ENCODE measurements at regions not wholly inside any gene's neighbourhood (a gene's known extent, or its start where the extent isn't known, plus 50 kb on each side); places are given as distances from the start of the nearest gene placed in this dataset.

DNA sequence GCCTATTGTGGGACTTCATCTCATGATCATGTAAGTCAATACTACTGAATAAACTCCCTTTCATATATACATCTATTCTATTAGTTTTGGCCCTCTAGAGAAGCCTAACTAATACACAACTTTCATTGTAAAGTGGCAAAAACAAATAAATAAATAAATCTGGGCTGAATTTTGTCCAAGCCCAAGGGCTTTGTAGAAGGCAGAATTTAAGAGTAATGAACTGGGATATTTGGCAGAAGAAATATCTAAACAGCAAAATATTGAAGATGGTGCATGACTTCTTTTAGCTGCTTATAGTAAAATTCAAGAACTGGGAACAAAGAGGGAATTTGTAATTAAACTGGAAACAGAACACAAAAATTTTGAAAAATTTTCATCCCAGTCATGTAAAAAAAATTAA, 246.7 kb upstream of the GULP1 start:
- intact Hi-C loops (cut with DNase I; ENCODE audit: low total_unique reads) = no loop called here
- ATAC-seq (no peak), DNase-seq (no peak)
- Histone ChIP-seq H3K4me3 (no peak overlapping the region), H3K36me3 (no peaks in the 10 kb centered on the region), H3K27me3 (no peaks in the 10 kb centered on the region), H3K4me1 (no peaks in the 10 kb centered on the region), H3K27ac (no peak overlapping the region), H3K9me3 (no peaks in the 10 kb centered on the region)
- in situ Hi-C loops (cut with MboI; ENCODE audit: low sequenced_read_pairs in 4 of 4) = no loop called here
- TF ChIP-seq, protein P1, sequence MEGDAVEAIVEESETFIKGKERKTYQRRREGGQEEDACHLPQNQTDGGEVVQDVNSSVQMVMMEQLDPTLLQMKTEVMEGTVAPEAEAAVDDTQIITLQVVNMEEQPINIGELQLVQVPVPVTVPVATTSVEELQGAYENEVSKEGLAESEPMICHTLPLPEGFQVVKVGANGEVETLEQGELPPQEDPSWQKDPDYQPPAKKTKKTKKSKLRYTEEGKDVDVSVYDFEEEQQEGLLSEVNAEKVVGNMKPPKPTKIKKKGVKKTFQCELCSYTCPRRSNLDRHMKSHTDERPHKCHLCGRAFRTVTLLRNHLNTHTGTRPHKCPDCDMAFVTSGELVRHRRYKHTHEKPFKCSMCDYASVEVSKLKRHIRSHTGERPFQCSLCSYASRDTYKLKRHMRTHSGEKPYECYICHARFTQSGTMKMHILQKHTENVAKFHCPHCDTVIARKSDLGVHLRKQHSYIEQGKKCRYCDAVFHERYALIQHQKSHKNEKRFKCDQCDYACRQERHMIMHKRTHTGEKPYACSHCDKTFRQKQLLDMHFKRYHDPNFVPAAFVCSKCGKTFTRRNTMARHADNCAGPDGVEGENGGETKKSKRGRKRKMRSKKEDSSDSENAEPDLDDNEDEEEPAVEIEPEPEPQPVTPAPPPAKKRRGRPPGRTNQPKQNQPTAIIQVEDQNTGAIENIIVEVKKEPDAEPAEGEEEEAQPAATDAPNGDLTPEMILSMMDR (IDR thresholded peaks at IDR 0.05 in 4 of 5, conservative IDR thresholded peaks at IDR 0.05 in 1 of 5) = no peak
- TF ChIP-seq POLR2A (IDR thresholded peaks at IDR 0.05) = no peak

DNA sequence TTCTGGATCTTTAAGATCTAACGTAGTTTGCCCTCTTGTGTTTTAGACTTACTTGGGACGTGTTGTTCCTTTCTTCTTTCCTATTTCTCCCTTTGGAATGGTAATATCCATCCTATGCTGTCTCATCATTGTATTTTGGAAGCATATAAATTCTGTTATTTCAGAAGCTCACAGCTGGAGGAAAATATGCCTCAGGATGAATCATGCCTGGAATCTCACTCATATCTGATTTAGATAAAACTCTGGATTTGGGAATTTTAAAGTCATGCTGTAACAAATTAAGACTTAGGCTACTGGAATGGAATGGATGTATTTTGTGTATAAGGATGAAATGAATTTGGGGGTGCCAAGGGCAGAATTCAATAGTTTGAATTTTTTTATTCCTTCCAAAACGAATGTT, 245.2 kb upstream of the GULP1 start:
- no peak overlapping the region for H3K27ac ChIP-seq
- H3K36me3 ChIP-seq = no peaks in the 10 kb centered on the region
- ATAC-seq (no peak), DNase-seq (no peak)
- no peaks in the 10 kb centered on the region for H3K4me1 ChIP-seq
- in situ Hi-C loops (cut with MboI; ENCODE audit: low sequenced_read_pairs in 4 of 4) = no loop called here
- H3K27me3 ChIP-seq = no peaks in the 10 kb centered on the region
- no peak for TF ChIP-seq POLR2A (IDR thresholded peaks at IDR 0.05)
- TF ChIP-seq, protein P1 (IDR thresholded peaks at IDR 0.05 in 4 of 5, conservative IDR thresholded peaks at IDR 0.05 in 1 of 5) = no peak
- no peak overlapping the region for H3K4me3 ChIP-seq
- H3K9me3 ChIP-seq = no peaks in the 10 kb centered on the region
- intact Hi-C loops (cut with DNase I; ENCODE audit: low total_unique reads) = no loop called here

DNA sequence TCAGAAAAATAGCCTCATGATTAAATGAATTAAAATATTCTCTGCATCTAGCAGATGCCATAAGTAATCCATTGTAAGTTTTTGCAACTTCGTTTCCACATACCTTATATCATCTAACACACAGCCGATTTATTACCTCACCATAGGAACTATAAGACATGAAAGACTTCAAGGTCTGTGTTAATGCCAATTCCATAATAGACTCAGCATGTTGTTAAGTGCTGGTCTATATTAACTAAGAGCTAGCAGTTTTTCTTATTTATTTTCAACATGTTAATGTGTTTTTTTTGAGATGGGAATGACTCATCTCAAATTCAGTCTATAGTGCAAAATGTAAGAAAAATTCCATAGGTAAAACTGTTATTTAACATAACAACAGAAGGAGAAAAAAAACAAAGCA, 243.9 kb upstream of the GULP1 start:
- H3K4me3 ChIP-seq = no peak overlapping the region
- H3K27ac ChIP-seq = no peak overlapping the region
- H3K36me3 ChIP-seq = no peaks in the 10 kb centered on the region
- no peaks in the 10 kb centered on the region for H3K4me1 ChIP-seq
- no peaks in the 10 kb centered on the region for H3K9me3 ChIP-seq
- no peak for TF ChIP-seq POLR2A (IDR thresholded peaks at IDR 0.05)
- TF ChIP-seq, protein P1 (IDR thresholded peaks at IDR 0.05 in 4 of 5, conservative IDR thresholded peaks at IDR 0.05 in 1 of 5) = no peak
- ATAC-seq (no peak), DNase-seq (no peak)
- in situ Hi-C loops (cut with MboI; ENCODE audit: low sequenced_read_pairs in 4 of 4) = no loop called here
- intact Hi-C loops (cut with DNase I; ENCODE audit: low total_unique reads) = no loop called here
- H3K27me3 ChIP-seq = no peaks in the 10 kb centered on the region

DNA sequence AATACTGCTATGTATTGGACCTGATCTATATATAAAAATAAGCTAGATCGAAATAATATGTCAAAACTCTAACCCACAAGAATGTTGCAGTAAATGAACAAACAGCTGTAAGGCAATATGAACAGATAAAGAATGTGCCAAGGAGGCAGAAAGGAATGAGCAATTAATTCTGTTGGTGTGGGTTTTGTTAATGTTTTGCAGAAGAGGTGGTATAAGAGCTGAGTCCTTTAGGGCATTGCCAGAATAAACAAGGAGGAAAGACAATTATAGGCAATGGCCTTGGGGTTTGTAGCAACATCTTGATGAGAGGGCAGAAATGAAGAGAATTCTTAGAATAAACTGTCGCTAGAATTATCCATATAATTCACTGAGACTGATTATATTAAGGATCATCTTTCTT, 240.9 kb upstream of the GULP1 start:
- H3K36me3 ChIP-seq = no peaks in the 10 kb centered on the region
- H3K4me3 ChIP-seq = no peak overlapping the region
- DNase-seq (no peak), ATAC-seq (no peak)
- H3K9me3 ChIP-seq = peaks cover 0 to 2% (median 0%) of the 10 kb centered on the region in 3 donors
- no peaks in the 10 kb centered on the region for H3K4me1 ChIP-seq
- TF ChIP-seq POLR2A (IDR thresholded peaks at IDR 0.05) = no peak
- TF ChIP-seq, protein P1 (IDR thresholded peaks at IDR 0.05 in 4 of 5, conservative IDR thresholded peaks at IDR 0.05 in 1 of 5) = no peak
- in situ Hi-C loops (cut with MboI; ENCODE audit: low sequenced_read_pairs in 4 of 4) = no loop called here
- H3K27ac ChIP-seq = no peak overlapping the region
- intact Hi-C loops (cut with DNase I; ENCODE audit: low total_unique reads) = no loop called here
- no peaks in the 10 kb centered on the region for H3K27me3 ChIP-seq

DNA sequence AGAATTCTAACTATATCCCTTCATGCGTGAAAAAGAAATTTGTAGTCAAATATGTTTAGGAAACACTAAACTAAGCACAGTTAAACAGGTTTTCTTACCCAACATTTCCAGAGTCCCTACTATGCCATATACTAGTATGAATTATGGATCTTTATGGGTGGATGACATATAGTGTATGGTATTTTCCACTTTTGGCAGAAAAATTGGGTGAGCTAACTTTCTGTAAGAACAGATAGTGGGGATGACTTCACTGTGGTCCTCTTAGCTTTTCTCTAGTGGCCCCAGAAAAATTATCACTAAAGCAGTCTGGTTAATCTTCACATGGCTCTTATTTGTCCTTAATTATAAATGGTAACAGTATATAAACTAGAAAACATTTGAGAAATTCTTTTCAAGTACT, 240.0 kb upstream of the GULP1 start:
- no peaks in the 10 kb centered on the region for H3K27me3 ChIP-seq
- DNase-seq (no peak), ATAC-seq (no peak)
- H3K4me1 ChIP-seq = no peaks in the 10 kb centered on the region
- no peak overlapping the region for H3K4me3 ChIP-seq
- in situ Hi-C loops (cut with MboI; ENCODE audit: low sequenced_read_pairs in 4 of 4) = no loop called here
- no peak overlapping the region for H3K27ac ChIP-seq
- intact Hi-C loops (cut with DNase I; ENCODE audit: low total_unique reads) = no loop called here
- no peaks in the 10 kb centered on the region for H3K36me3 ChIP-seq
- peaks cover 0 to 2% (median 0%) of the 10 kb centered on the region in 3 donors for H3K9me3 ChIP-seq
- TF ChIP-seq POLR2A (IDR thresholded peaks at IDR 0.05) = no peak
- TF ChIP-seq, protein P1 (IDR thresholded peaks at IDR 0.05 in 4 of 5, conservative IDR thresholded peaks at IDR 0.05 in 1 of 5) = no peak

All from gastrocnemius medialis (tissue), 4 donors.